GM18951 (cell line): ENCODE measurements at regions not wholly inside any gene's neighbourhood (a gene's known extent, or its start where the extent isn't known, plus 50 kb on each side); places are given as distances from the start of the nearest gene placed in this dataset.

Experiments
- POLR2A ChIP-seq: IDR thresholded peaks from 4 replicates; pipeline ENCODE4 v1.6.1; 2011; ENCODE audit warnings: mild to moderate bottlenecking; ENCODE audit not compliant: insufficient read length, insufficient read depth; ENCODE audit errors: extremely low read depth
- in situ Hi-C: fragments of 300-500 bp; cut with MboI; formaldehyde crosslinking; loops from one replicate; pipeline ENCODE4 v1.12.0; 2022; ENCODE audit warnings: low sequenced_read_pairs, mixed read lengths, inconsistent platforms; ENCODE audit not compliant: unreplicated experiment

DNA sequence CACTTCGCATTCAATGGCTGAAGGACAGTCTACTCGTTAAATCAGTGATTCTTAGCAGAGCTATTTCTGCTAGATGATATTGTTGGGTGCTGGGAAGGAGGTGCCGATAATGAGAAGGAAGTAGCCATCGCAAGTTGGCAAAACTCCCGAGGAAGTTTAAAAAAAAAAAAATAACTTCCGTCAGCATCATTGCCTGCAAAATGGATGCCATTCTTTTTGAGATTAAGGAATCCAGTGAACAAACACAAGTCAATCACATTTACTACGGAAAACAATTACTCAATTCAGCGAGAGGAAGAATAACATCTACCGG lies 74.4 kb upstream of the SFMBT2 start:
- in situ Hi-C loops, result no loop called here
- TF ChIP-seq POLR2A, result no peak

DNA sequence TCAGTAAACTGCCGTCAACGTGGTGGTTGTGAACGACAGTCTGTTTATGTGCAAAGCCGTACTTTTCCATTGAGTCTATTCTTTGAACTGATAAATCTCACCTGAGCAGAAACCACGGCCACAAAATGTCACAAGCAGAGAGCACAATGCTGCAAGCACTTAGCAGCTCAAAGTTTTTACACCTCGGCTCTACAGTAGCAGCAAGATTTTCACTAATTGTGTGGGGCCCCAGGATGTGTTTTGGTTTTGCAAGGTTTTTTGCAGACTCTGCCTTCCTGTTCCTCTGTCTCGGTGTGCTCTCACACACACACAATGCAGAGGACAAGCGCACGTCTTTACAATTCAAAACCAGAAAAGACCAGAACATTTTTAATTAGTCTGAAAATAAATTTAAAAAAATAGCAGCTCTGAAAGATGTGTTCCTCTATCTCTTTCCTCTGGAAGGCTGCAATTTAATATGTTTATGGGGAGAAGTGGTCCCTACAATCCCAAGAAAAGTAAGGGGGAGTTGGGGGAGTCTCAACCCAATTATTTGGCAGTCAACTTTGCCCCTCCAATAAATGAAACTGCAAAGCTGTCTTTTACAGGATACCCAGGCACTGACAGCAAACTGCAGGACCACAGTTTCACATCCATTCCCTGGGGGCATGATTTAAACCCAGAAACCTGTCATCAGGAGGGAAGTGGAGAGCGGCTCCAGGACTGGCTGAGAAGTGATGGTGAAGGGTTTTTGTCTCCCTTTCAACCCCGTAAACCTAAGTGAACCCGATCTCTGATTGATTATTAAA lies 73.8 kb upstream of the SFMBT2 start:
- in situ Hi-C loops, result no loop called here
- peak; percentile 36 for TF ChIP-seq POLR2A

DNA sequence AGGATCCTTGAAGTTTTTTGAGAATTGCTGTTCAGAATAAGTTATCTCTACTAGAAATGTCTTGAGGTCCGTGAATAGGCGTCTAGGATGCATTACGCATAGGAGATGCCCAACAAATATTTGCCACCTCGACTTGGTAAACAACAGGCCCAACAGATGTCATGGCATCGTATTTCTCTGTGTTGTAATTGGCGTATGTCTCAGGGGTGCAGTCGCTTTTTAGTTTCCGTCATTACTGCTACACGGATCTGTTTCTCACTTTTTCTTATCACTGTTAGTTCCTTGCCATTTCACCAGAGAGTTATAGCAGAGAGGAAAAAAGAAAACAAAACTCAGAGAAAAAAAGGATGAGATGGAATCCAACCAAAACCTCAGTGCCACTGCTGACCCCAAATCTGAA lies 73.0 kb upstream of the SFMBT2 start:
- TF ChIP-seq POLR2A, result no peak
- in situ Hi-C loops, result no loop called here

DNA sequence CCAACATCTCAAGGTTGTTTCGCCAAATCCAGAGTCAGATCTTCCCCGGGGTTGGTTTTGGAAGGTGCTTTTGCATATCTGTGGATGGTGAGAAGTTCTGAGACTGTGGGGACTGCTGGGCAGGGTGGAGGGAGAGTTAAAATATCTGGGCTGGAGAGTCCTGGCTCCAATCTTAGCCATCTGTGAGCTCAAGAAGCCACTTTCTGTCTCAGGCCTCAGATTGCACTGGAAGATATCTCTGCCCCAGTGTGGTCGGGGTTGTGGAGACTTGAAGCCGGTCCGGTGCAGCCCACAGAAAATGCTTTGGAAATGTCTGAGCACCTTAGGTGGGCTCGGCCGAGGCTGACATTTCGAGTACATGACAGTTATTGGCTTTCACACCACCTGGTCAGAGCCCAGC lies 72.2 kb upstream of the SFMBT2 start:
- TF ChIP-seq POLR2A, result no peak
- in situ Hi-C loops, result no loop called here

DNA sequence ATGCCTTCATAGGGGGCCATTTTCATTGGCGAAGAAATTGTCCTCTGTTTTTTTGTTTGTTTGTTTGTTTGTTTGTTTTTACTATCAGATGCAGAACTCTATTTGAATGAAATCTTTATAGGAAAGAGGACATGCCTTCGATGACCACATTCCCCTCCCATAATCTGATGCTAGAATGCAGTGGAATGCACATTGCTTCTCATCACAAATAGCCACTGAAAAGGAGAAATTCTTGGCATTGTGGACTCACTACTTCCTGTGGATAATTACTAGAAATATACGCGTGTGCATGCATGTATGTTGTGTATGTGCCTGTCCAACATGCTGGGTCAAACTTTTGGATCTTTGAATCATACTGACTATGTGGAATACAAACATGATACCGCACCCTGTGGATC lies 70.5 kb upstream of the SFMBT2 start:
- in situ Hi-C loops, result no loop called here
- no peak for TF ChIP-seq POLR2A

DNA sequence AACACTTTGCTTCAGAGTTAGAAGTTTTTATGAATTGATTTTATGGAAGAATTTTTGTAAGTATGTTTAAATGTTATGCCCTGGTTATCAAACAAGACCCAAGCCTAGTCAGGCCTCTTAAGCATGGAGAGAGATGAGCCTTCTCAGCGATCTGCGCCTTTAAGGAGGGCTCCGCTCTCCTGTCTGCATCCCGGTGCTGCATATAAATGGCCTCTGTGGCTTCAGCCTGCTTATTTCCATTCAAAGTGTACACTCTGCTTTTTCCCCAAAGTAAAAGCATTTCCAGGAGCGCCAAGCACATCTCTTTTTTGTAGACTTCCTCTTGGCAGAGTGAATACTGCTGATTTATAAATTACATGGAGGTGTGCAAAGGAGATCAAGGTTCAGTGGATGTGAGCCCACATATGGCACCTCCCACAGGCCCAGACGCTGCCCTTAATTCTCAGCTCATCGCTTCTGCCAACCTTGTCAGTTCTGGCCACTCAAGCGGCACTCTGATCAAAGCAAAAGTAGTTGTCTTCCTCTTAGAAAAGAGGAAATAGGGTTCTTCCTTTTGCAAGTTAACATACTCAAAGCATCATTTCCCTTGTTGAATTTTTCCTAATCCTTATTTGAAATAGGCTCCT lies 70.0 kb upstream of the SFMBT2 start:
- in situ Hi-C loops, result no loop called here
- TF ChIP-seq POLR2A, result no peak

DNA sequence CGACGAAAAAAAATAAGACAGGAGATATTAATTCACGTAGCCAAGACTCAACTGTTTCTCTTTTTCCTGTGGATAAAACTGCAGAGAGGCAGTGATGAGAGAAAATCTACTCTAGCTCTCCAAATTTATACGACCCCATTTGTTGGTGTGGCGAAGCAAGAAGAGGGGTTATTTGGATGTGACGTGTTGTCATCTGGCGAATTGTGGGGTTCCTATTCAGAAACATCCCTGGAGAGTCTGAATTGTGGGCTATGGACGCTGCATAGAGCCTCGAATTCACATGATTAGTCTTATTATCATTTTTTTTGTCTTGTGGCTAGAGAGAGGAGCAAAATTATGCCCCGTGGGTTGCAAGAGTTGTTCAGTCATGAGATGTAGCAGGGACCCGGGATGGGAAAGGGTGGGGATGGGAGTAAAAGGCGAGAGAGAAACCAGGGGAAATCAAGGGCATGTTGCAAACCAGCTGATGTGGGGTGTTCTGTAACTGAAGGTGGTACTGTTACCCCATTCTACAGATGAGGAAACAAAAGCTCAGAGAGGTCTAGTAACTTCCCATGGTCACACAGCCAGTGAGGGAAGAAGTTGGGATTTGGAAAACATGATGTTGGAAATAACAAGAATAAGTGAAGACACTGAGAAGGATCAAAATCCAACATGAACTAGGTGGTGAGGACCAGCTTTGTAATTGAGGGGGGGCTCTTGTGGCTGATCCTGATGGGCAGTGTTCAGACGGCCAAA lies 69.2 kb upstream of the SFMBT2 start:
- no peak for TF ChIP-seq POLR2A
- in situ Hi-C loops, result no loop called here

DNA sequence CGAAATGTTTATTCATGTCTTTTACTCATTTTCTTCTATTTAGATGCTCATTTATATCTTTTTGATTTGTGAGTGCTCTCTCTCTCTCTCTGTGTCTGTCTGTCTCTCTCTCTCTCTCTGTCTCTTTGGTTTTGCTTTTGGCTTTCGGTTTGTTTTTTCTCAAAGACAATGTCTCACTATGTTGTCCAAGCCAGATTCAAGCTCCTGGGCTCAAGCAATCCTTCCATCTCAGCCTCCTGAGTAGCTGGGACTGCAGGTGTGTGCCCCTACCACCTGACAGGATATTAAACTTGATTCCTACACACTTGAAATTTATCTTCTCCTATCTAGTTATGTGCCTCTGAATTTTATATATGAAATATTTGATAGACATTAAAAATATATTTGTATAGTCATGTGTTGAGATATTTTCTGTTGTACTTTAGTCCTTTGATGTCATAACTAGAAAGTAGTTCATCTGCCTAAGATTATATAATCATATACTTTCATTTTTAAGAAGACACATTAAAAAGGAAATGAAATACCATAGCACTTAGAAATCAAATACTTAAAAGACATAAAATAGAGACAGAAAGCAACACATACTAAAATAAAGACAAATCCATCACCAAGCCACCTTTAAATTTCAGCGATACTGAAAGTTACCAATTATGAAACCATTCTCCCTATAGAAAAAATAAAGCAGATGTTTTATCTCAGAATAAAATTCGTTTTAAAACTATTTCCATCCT lies 68.1 kb upstream of the SFMBT2 start:
- in situ Hi-C loops, result no loop called here
- TF ChIP-seq POLR2A, result no peak

DNA sequence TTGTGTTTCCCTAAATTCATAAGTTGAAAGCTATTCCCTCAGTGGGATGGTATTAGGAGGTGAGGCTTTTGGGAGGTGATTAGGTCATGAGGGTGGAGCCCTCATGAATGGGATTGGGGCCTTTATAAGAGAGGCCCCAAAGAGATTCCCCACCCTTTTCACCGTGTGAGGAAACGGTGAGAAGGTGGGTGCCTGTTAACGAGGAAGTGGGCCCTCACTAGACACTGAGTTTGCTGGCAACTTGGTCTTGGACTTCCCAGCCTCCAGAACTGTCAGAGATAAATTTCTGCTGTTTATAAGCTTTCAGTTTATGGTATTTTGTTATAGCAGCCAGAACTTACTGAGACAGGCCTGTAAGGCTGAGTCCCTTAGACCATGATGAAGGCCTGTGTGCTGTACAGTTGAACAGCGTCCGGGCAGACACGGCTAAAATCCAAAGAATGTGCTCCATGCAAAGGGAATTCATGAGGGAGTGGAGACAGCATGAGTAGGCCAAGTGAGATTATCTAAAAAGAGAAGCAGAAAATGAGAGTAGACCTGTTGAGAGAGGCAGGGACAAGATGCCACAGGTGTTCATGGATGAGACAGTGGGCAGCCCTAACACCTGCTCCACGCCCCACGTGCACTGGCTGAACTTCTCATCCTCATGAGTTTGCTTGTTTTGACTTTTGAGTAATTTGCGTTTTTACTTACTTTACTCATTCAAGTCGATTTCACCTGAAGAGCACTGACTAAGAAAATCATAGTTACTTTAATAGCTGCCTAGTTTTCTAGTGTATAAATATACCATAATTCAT lies 66.9 kb upstream of the SFMBT2 start:
- in situ Hi-C loops, result no loop called here
- TF ChIP-seq POLR2A, result no peak

DNA sequence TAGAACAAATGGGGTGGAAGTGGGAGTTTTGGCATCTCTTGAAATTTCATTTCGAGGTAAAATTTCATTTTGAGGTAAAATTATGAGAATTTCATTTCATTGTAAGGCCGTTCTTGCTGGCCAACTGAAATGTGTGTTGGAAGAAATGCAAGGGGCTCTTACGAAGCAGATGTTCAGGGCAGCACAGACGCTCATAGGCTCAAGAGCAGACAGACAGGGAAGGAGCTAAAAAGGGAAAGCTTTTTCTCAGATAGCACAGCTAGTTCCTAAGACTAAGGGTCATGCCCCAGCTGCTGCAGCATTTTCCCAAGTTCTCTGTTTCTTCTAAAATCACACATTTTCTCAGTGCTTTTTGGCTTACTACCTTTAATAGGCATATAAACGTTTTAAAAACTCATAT lies 65.1 kb upstream of the SFMBT2 start:
- in situ Hi-C loops, result no loop called here

DNA sequence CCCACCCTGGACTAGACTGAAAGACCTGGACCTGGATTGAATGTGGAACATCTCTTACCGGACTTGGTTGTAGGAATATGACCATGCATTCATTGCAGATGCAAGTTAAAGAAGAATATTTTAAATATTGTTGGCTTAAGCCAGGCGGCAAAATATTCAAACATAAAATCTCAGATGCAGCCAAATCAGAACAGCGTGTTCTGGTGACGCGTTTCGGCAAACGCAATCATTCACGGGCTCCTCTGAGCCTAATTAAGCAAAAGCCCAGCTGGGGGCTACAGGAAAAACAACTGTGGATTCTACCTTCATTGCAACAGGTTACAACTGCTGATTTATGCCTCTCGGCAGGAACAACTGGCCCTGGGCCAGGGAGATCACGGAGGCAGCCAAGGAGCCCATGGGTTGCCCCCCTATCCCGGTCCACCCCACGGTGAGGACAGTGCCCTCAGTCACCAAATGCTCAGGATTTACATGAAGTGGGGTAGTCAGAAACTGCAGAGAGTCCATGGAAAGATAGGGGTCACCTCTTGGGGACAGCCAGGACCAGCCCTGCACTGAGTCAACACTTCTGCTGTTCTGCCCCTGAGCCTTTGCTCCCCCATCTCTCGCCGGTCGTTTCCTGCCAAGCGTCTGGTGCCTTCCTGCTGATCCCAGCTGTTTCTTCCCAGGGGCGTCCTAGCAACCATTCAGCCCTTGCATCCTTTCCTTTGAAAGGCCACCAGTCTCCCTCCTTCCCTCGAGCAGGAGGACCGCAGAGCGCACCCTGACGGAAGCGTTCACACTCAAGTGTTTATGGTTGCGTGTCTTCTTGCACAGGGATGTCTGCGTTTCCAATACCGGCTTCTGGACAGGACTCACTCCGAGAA lies 64.4 kb upstream of the SFMBT2 start:
- no peak for TF ChIP-seq POLR2A
- in situ Hi-C loops, result no loop called here

More for the DNA sequence above, 65.1 kb upstream of the SFMBT2 start:
- no peak for TF ChIP-seq POLR2A

DNA sequence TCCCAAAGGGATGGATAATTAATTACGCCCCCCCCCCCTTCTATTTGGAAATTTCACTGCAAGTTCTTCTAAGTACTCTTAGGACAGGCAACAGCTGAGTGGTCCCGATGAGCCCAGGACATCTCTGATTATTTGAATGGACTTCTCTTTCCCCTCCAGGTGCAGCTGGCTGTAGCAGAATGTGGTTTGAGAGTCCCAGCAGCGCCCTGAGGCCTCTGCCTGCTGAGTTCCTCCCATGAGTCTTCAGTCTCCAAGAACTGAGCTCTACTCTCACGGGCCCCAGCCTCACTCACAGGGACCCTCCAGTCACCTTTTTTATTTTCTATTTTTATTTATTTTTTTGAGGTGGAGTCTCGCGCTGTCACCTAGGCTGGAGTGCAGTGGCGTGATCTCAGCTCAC lies 63.6 kb upstream of the SFMBT2 start:
- in situ Hi-C loops, result no loop called here
- no peak for TF ChIP-seq POLR2A
